ENCODE measurements at regions not wholly inside any gene's neighbourhood (a gene's known extent, or its start where the extent isn't known, plus 50 kb on each side); places are given as distances from the start of the nearest gene placed in this dataset.

- Histone ChIP-seq H3K27ac (ENCODE audit: low read depth in 1 of 2, low read length in 2 of 2) (no peak overlapping the region), H3K9me3 (ENCODE audit: control insufficient read depth, low read length) (no peaks in the 10 kb centered on the region), H3K4me1 (ENCODE audit: control insufficient read depth in 1 of 2, insufficient read depth in 2 of 2, low read length in 2 of 2) (no peaks in the 10 kb centered on the region), H3K27me3 (ENCODE audit: control insufficient read depth in 1 of 2, insufficient read depth in 2 of 2, low read length in 1 of 2) (no peaks in the 10 kb centered on the region), H3K4me3 (ENCODE audit: low read length in 2 of 2) (no peak overlapping the region), H3K36me3 (ENCODE audit: control insufficient read depth in 1 of 2, insufficient read depth in 2 of 2, low read length in 1 of 2) (no peaks in the 10 kb centered on the region)
- 74 to 80% methylated on average over 12 of the region's 12 CpGs for WGBS, 2 donors
- DNase-seq (no peak), ATAC-seq (ENCODE audit: low FRiP score) (no peak)
- intact Hi-C loops (cut with DNase I), result no loop called here
Observed at GRCh38 chr10:42979721-42980467, 97.0 kb upstream of the RET start.

DNA sequence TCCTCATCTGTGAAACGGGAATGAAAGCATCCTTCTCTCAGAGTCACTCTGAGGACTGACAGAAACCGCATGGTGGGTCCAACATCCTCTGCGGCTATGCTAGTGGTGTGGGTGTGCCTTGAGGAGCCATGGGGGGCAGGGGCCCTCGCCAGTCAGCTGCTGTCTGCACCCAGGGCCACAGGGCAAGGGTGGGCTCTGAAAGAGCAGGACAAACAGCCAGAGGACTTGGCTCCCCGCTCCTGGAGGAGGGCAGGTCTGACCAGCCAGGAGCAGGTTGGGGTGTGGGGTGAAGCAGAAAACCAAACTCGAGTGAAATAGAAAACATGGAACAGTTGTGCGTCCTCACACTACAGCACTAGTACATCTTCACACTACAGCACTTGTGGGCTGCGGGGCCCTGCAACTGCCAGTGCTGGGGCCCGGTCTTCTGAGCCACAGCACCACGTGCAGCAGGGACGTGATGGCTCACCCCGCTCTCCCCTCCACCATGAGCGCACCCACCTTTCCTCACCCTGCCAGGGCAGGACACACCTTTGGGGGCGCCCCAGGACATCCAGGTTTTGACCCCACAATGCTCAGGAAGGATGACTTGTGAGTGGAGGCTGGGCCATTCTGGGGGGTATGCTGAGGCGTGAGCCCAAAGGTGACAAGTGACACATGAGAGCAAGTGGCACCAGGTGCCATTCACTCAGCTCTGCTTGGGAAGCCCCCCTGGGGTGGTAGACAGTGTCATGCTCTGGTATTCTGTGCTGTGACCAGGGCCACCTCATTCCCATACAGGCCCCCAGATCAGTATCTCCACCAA lies 96.1 kb upstream of the RET start:
- WGBS, 2 donors, result 86 to 90% methylated on average over 15 of the region's 15 CpGs
- Histone ChIP-seq H3K27me3 (ENCODE audit: control insufficient read depth in 1 of 2, insufficient read depth in 2 of 2, low read length in 1 of 2) (no peaks in the 10 kb centered on the region), H3K9me3 (ENCODE audit: control insufficient read depth, low read length) (no peaks in the 10 kb centered on the region), H3K4me1 (ENCODE audit: control insufficient read depth in 1 of 2, insufficient read depth in 2 of 2, low read length in 2 of 2) (no peaks in the 10 kb centered on the region), H3K4me3 (ENCODE audit: low read length in 2 of 2) (no peak overlapping the region), H3K36me3 (ENCODE audit: control insufficient read depth in 1 of 2, insufficient read depth in 2 of 2, low read length in 1 of 2) (no peaks in the 10 kb centered on the region), H3K27ac (ENCODE audit: low read depth in 1 of 2, low read length in 2 of 2) (no peak overlapping the region)
- DNase-seq (peak in 1 of 2 donors; percentile 63), ATAC-seq (ENCODE audit: low FRiP score) (no peak)
- intact Hi-C loops (cut with DNase I), result no loop called here

GRCh38 chr10:42981358-42982236 lies 95.3 kb upstream of the RET start:
- ATAC-seq (ENCODE audit: low FRiP score), result no peak
- no peak for DNase-seq
- no peaks in the 10 kb centered on the region for H3K27me3 ChIP-seq (ENCODE audit: control insufficient read depth in 1 of 2, insufficient read depth in 2 of 2, low read length in 1 of 2)

GRCh38 chr10:42982891-42983506 lies 93.9 kb upstream of the RET start:
- WGBS, 2 donors, result 76 to 79% methylated on average over 12 of the region's 12 CpGs
- no peaks in the 10 kb centered on the region for H3K4me1 ChIP-seq (ENCODE audit: control insufficient read depth in 1 of 2, insufficient read depth in 2 of 2, low read length in 2 of 2)
- H3K36me3 ChIP-seq (ENCODE audit: control insufficient read depth in 1 of 2, insufficient read depth in 2 of 2, low read length in 1 of 2), result no peaks in the 10 kb centered on the region
- H3K4me3 ChIP-seq (ENCODE audit: low read length in 2 of 2), result no peak overlapping the region
- intact Hi-C loops (cut with DNase I), result no loop called here
- H3K27me3 ChIP-seq (ENCODE audit: control insufficient read depth in 1 of 2, insufficient read depth in 2 of 2, low read length in 1 of 2), result no peaks in the 10 kb centered on the region
- no peak for DNase-seq
- H3K27ac ChIP-seq (ENCODE audit: low read depth in 1 of 2, low read length in 2 of 2), result no peak overlapping the region
- no peak for ATAC-seq (ENCODE audit: low FRiP score)
- H3K9me3 ChIP-seq (ENCODE audit: control insufficient read depth, low read length), result no peaks in the 10 kb centered on the region

More at GRCh38 chr10:42981358-42982236, 95.3 kb upstream of the RET start:
- WGBS, 2 donors, result 85 to 88% methylated on average over 25 to 26 of the region's 26 CpGs
- Histone ChIP-seq H3K27ac (ENCODE audit: low read depth in 1 of 2, low read length in 2 of 2) (no peak overlapping the region), H3K9me3 (ENCODE audit: control insufficient read depth, low read length) (no peaks in the 10 kb centered on the region), H3K4me3 (ENCODE audit: low read length in 2 of 2) (no peak overlapping the region), H3K4me1 (ENCODE audit: control insufficient read depth in 1 of 2, insufficient read depth in 2 of 2, low read length in 2 of 2) (no peaks in the 10 kb centered on the region), H3K36me3 (ENCODE audit: control insufficient read depth in 1 of 2, insufficient read depth in 2 of 2, low read length in 1 of 2) (no peaks in the 10 kb centered on the region)
- intact Hi-C loops (cut with DNase I), result no loop called here

GRCh38 chr10:42983591-42983990 lies 93.3 kb upstream of the RET start:
- no peak for DNase-seq
- ATAC-seq (ENCODE audit: low FRiP score), result no peak
- Histone ChIP-seq H3K4me1 (ENCODE audit: control insufficient read depth in 1 of 2, insufficient read depth in 2 of 2, low read length in 2 of 2) (no peaks in the 10 kb centered on the region), H3K4me3 (ENCODE audit: low read length in 2 of 2) (no peak overlapping the region), H3K9me3 (ENCODE audit: control insufficient read depth, low read length) (no peaks in the 10 kb centered on the region), H3K36me3 (ENCODE audit: control insufficient read depth in 1 of 2, insufficient read depth in 2 of 2, low read length in 1 of 2) (no peaks in the 10 kb centered on the region), H3K27me3 (ENCODE audit: control insufficient read depth in 1 of 2, insufficient read depth in 2 of 2, low read length in 1 of 2) (no peaks in the 10 kb centered on the region), H3K27ac (ENCODE audit: low read depth in 1 of 2, low read length in 2 of 2) (no peak overlapping the region)
- WGBS, 2 donors, result 82 to 84% methylated on average over 6 of the region's 6 CpGs
- intact Hi-C loops (cut with DNase I), result no loop called here

DNA sequence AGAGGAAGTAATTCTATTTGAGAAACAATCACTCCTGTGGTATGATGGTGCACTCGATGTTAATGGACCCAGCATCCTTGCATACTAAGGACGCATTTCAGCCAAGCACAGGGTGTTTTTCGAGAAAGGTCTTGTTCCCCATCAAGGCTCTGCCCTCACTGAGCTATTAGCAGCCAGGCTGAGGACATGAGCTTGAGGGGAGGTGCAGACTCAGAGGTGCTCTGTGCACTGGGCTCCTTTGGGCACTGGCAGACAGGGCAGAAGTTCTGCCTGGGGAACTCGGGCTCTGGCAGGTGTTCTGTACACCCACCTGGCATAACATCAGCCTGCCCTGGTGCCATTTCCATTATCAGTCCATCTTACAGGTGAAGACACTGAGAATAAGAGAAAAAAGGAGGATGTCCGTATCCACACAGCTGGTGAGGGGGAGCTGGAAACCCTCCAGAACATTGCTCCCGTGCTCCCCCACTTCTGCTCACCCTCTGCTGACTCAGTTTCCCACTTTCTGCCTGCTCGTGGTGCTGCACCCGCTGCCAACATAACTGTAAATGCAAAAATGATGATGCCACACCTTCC lies 92.7 kb upstream of the RET start:
- intact Hi-C loops (cut with DNase I), result no loop called here
- Histone ChIP-seq H3K9me3 (ENCODE audit: control insufficient read depth, low read length) (no peaks in the 10 kb centered on the region), H3K27ac (ENCODE audit: low read depth in 1 of 2, low read length in 2 of 2) (no peak overlapping the region), H3K4me1 (ENCODE audit: control insufficient read depth in 1 of 2, insufficient read depth in 2 of 2, low read length in 2 of 2) (no peaks in the 10 kb centered on the region), H3K4me3 (ENCODE audit: low read length in 2 of 2) (no peak overlapping the region), H3K36me3 (ENCODE audit: control insufficient read depth in 1 of 2, insufficient read depth in 2 of 2, low read length in 1 of 2) (no peaks in the 10 kb centered on the region), H3K27me3 (ENCODE audit: control insufficient read depth in 1 of 2, insufficient read depth in 2 of 2, low read length in 1 of 2) (no peaks in the 10 kb centered on the region)
- no peak for ATAC-seq (ENCODE audit: low FRiP score)
- WGBS, 2 donors, result 73 to 75% methylated on average over 8 of the region's 8 CpGs
- DNase-seq, result no peak

- no peak for ATAC-seq (ENCODE audit: low FRiP score)
- H3K4me1 ChIP-seq (ENCODE audit: control insufficient read depth in 1 of 2, insufficient read depth in 2 of 2, low read length in 2 of 2), result no peaks in the 10 kb centered on the region
- H3K36me3 ChIP-seq (ENCODE audit: control insufficient read depth in 1 of 2, insufficient read depth in 2 of 2, low read length in 1 of 2), result no peaks in the 10 kb centered on the region
- DNase-seq, result no peak
- no peak overlapping the region for H3K4me3 ChIP-seq (ENCODE audit: low read length in 2 of 2)
- H3K9me3 ChIP-seq (ENCODE audit: control insufficient read depth, low read length), result no peaks in the 10 kb centered on the region
- H3K27ac ChIP-seq (ENCODE audit: low read depth in 1 of 2, low read length in 2 of 2), result no peak overlapping the region
- no peaks in the 10 kb centered on the region for H3K27me3 ChIP-seq (ENCODE audit: control insufficient read depth in 1 of 2, insufficient read depth in 2 of 2, low read length in 1 of 2)
- 89 to 93% methylated on average over 13 of the region's 13 CpGs for WGBS, 2 donors
- intact Hi-C loops (cut with DNase I), result no loop called here
Observed at GRCh38 chr10:42984761-42985325, 92.0 kb upstream of the RET start.
